GM12864 (cell line): ENCODE measurements at regions not wholly inside any gene's neighbourhood (a gene's known extent, or its start where the extent isn't known, plus 50 kb on each side); places are given as distances from the start of the nearest gene placed in this dataset.

Source experiments
- DNase-seq: peaks from one replicate; pipeline ENCODE4 v3.0.0-alpha.2; 2011; ENCODE audit warnings: low read depth
- H3K4me3 ChIP-seq: 2 replicates; pipeline ENCODE4 v1.5.1; 2011; ENCODE audit warnings: mild to moderate bottlenecking, low read depth, low read length, control low read depth
- TF ChIP-seq, protein P1 (sequence below): IDR thresholded peaks from 2 replicates; pipeline ENCODE4 v1.5.1; 2011; ENCODE audit warnings: low read depth, mild to moderate bottlenecking, moderate library complexity, low read length, control low read depth, inconsistent platforms; ENCODE audit errors: missing control alignments

DNA sequence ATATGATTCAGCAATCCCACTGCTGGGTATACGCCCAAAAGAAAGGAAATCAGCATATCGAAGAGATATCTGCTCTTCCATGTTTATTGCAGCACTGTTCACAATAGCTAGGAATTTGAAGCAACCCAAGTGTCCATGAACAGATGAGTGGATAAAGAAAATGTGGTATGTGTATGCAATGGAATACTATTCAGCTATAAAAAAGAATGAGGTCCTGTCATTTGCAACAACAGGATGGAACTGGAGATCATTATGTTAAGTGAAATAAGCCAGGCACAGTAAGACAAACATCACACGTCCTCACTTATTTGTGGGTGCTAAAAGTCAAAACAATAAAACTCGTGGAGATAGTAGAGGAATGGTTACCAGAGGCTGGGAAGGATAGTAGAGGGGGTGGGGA is 153.8 kb upstream of the LEF1 start:
- DNase-seq = no peak
- H3K4me3 ChIP-seq = no peak overlapping the region
- TF ChIP-seq, protein P1, sequence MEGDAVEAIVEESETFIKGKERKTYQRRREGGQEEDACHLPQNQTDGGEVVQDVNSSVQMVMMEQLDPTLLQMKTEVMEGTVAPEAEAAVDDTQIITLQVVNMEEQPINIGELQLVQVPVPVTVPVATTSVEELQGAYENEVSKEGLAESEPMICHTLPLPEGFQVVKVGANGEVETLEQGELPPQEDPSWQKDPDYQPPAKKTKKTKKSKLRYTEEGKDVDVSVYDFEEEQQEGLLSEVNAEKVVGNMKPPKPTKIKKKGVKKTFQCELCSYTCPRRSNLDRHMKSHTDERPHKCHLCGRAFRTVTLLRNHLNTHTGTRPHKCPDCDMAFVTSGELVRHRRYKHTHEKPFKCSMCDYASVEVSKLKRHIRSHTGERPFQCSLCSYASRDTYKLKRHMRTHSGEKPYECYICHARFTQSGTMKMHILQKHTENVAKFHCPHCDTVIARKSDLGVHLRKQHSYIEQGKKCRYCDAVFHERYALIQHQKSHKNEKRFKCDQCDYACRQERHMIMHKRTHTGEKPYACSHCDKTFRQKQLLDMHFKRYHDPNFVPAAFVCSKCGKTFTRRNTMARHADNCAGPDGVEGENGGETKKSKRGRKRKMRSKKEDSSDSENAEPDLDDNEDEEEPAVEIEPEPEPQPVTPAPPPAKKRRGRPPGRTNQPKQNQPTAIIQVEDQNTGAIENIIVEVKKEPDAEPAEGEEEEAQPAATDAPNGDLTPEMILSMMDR = no peak

DNA sequence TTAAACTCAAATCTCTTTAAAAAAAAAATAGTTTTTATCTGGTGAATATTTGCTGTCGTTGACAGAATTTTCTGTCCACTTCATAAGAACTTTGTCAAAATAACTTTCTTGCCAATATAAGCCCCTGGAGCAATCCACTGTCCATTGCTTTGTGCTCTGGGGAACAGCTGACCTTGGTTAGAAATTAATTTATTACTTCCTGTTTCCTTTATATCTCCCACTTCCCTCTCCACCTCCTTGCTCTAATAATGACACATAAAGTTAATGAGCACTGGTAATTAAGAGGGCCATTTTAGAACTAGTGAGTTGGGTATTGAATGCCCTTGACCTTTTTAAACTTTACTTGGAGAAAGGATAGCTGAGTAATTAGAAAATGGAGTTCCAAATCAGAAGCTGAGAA is 151.3 kb upstream of the LEF1 start:
- TF ChIP-seq, protein P1 = no peak
- H3K4me3 ChIP-seq = no peak overlapping the region
- DNase-seq = no peak

DNA sequence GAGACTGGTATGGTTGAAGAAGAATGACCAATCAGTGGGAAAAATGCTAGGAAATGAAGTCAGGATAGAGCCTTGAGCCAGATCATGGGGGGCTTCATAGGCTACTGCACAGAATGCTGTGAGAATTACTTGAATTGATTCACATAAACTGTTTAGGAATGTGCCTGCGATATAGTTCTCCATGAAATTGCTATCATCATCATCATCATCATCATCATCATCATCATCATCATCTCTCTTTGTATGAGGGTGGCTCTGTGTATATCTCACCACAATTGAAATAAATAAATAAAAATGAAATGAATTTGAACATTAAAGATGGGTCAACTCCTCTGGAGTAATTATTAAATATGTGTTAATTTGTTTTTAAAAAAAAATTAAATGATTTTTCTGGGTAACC is 148.6 kb upstream of the LEF1 start:
- TF ChIP-seq, protein P1 = no peak
- no peak overlapping the region for H3K4me3 ChIP-seq
- no peak for DNase-seq

DNA sequence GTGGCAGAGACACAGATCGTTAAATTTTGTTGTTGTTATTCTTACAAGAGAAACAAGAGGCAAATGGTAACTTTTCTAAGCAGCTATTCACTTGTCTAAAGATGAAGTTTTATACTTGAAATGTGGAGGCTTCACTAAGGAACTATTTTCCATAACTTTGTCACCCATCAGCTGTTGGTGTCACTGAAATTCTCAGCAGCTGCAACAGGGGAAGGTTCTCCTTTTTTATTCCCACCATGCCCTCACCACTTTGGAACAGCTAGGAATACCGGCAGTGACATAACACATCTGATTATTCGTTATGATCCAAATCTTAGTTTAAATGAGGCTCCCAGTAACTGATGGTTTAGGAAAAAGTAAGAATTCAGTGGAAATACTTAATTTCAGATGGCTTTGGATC is 147.0 kb upstream of the LEF1 start:
- H3K4me3 ChIP-seq = no peak overlapping the region

DNA sequence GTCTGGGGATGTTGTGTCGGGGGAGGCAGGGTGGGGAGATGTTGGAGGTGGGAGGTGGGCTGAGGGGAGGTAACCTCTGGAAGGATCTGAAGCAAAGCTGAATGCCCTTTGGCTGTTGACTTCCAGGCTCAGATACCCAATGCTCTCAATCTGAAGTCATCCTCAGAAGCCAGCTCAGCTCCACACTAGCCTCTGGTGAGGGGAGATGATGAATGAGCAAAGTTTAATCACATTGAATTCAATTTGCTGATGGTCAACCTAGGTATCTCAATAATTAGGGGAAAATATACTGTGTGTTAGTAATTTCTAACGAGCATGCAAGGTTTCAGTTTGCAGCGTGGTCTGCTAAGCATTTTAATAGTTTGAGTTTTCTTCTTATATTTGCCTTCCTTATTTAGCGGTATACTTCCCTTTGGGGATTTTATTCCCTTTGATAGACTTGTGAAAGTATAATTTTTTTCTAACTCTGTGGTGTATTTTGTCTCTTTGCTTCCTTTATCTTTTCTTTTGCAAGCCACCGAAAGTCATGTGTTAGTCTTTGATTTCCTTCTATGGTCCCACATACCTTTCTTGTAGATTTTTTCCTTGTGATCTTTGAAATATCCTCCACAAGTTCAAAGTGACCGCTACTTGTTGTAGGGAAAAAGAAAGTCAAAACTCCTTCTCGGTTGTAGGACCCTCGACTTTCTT is 146.3 kb upstream of the LEF1 start:
- TF ChIP-seq, protein P1 = no peak
- DNase-seq = no peak
- no peak overlapping the region for H3K4me3 ChIP-seq

More for the DNA sequence above, 147.0 kb upstream of the LEF1 start:
- no peak for DNase-seq
- TF ChIP-seq, protein P1 = no peak

DNA sequence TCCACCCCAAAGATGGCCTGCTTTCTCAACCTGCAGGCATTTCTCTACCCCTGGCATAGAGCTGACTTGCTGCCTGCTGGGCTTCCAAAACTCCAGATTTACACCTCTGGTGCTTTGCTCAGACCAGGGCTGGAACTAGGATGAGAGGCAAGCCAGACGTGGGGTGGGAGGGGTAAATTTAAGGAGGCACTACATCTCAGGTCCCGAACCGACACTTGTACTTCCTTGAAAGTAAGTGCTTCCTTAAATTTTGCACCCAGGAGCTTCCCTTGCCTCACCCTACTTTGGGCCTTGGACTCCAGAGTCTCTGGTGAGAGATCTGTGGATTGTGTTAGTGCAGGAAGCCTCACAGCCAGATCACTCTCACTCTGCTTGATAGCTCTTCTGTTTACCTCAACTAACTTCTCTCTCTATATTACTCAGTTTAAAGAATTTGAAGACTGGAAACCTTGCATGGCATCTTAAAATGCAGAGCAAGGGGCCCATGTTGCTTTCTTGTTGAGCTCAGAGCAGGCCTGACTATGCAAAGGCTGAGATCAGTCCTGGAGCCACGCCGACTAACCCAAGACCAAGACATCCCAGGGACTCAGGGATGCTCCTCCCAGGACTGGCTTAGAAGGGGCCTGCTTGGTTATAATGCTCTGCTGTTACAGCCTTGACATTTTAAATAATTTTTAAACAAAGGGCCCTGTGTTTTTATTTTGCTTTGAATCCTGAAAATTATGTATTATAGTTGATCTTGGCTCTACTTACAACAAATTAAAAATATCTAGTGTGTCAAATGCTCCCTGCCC is 145.0 kb upstream of the LEF1 start:
- DNase-seq = no peak
- TF ChIP-seq, protein P1 = no peak
- H3K4me3 ChIP-seq = no peak overlapping the region

DNA sequence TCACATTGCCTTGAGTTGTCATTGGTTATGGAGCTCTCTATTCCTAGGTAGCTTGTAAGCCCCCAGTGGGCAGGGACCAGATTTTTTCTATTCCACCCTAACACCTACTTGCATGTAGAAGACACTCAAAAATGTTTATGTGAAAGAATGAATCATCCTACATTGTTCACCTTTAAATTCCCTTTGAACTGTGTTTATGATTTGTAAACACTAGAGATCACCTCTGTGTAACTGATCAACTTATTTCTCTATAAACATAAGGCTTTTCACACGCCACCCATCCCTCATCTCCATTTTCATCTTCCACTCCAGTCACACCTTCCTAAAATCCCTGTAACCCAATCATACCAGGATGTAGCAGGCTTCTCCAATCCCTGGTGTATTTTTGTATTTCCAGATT is 142.6 kb upstream of the LEF1 start:
- H3K4me3 ChIP-seq = no peak overlapping the region
- TF ChIP-seq, protein P1 = no peak

More for the DNA sequence above, 142.6 kb upstream of the LEF1 start:
- DNase-seq = no peak
